GM21367 (cell line): ENCODE measurements at regions not wholly inside any gene's neighbourhood (a gene's known extent, or its start where the extent isn't known, plus 50 kb on each side); places are given as distances from the start of the nearest gene placed in this dataset.

Experiments
- ATAC-seq: cut with Tn5 transposase; IDR thresholded peaks from one replicate; pipeline ENCODE4 v1.9.1; 2021; ENCODE audit not compliant: unreplicated experiment

DNA sequence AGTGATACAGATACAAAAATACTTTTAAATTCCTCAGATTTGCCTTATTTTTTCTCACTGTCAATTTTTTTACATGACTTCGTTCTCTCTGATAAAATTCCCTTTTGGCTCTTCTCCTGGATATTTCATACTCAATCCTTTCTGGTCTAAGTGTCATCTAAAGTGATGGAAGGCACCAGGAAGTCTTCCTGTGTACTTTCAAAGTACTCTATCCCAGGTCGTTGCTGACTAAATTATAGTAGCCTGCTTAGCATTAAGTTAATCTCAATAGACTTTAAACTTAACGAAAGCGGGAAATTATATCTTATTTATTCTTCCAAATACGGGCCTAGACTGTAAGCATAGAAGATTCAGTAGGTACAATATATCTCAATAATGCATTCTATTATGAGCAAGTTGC, 67.8 kb downstream of the CASP12 start:
- ATAC-seq: no peak

- no peak for ATAC-seq
These were observed 68.2 kb downstream of the CASP12 start for GRCh38 chr11:104830080-104830479.

DNA sequence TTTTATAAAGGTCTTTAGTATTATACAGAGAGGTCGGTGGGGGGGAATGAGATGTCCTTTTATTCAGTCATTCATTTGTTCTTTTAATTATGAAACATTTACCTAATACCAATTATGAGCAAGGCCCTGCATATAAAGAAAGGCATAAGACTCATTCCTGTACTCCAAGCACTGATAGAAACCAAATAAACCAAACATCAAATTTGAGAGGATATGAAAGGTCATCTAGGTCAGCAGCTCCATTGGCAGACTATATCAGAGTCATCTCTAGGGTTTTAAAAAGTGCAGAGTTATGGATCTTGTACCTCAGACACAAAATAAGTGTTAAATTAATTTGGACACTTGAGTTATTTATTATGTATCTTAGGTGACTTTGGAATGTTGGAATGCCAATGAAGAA, 71.5 kb downstream of the CASP12 start:
- ATAC-seq: no peak

GRCh38 chr11:104823657-104824056, 74.6 kb downstream of the CASP12 start:
- ATAC-seq: no peak

DNA sequence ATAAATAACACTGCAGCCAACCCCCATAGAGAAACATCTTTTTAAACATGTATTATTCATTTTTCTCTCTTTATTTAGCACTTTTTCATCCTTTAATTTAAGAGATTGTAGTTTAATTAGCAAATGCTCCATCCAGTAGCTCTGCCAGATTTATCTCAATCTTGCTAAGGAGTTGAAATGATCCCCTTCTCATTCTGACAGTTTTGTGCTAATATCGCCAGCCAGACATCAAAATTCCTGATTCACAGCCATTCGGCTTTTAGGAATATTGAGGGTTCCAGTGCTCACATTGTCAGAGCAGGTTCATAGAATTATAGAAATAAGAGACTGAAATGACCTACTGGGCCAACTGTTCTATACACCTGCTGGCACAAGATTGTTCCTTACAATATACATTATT, 77.8 kb downstream of the CASP12 start:
- no peak for ATAC-seq

GRCh38 chr11:104819603-104820002, 78.7 kb downstream of the CASP12 start:
- ATAC-seq: no peak

DNA sequence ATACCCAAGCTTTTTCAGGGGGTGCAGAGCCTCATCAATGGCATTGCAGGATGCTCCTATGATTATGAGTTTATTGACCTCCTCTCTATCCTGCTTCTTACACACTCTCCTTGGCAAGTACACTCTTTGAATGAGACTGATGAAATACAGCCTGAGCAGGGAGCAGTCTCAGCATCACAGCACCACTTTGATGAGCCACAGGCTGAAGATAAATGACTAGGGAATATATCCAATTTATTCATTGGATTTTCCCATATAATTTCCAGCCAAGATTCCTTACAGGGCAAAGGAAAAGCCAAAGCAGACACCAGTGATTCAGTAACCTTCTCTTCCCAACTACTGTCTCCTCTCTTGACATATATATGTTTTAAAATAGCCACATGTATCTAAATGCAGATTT, 79.2 kb downstream of the CASP12 start:
- ATAC-seq: no peak

DNA sequence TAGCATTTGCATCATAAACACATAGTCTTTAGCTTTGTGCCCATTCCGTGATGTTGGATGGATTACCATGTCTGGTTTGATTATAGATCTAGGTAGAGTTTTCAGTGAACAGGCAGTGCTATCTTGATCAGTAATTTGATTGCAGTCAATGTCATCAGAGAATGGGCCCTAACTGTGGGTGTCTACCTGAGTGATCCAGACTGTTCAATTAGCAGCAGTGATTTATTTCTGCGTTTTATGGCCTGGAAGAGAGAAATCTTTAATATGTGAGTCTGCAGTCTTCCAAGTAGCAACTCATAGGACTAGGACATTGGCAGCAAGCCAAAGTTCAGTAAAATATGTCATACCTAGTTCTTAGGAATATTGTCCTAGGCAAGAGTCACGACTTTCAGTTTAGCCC, 80.3 kb downstream of the CASP12 start:
- no peak for ATAC-seq

GRCh38 chr11:104813532-104813931, 84.7 kb downstream of the CASP12 start:
- ATAC-seq: no peak

- no peak for ATAC-seq
These were observed 86.0 kb downstream of the CASP12 start for GRCh38 chr11:104812103-104812788.

DNA sequence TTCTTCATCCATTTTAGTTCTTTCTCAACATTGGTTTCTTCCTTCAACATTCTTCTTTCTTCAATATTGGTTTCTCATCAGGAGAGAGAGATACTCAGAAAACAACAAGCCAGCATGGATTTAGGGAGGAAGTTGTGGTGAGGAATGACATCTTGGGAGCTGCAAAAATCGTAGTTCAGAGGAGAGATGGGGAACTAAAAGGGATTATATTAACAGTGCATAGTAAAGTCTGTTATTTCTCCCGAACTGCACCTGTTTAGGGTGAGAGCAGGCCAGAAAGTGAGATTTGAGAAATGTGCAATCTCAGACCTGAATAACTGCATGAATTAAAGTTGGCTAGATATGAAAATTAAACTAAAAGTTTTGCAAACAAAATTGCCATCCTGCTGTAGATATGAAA, 94.5 kb downstream of the CASP12 start:
- no peak for ATAC-seq

- ATAC-seq: peak; percentile 95
These were observed 99.0 kb downstream of the CASP12 start for GRCh38 chr11:104799251-104799650.

GRCh38 chr11:104798789-104799188, 99.5 kb downstream of the CASP12 start:
- peak; percentile 51 for ATAC-seq

GRCh38 chr11:104796301-104796700, 102.0 kb downstream of the CASP12 start:
- no peak for ATAC-seq

DNA sequence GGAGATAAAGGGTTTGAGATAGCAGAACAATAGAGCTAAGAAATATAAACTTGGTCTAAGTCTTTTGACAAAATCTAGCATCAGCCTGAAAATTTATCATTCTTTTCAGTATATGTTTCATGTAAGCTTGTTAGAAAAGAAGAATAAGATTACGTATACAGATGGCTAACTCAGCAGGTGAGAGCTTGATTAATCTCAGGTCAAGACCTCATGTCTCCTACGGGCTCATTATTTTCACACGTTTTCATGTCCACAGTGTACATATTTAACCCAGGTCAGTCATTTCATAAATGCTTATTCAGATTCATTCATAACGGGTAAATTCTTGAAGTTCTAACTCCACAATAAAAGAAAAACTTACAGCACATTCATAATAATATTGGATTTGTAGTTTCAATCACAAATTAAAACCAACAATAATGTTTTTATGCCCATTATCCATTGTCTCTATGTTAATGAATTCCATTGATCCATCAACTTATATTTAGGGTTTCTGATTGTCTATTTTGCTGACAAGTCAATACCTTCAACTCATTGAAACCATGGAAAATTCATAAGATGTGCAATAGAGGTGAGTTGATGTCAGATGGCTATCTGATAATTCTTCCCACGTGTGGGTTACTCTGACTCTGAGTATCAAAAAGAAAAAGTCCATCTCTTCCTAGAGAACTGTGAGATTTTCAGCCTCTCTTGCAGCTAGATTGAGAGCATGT, 102.6 kb downstream of the CASP12 start:
- ATAC-seq: no peak

DNA sequence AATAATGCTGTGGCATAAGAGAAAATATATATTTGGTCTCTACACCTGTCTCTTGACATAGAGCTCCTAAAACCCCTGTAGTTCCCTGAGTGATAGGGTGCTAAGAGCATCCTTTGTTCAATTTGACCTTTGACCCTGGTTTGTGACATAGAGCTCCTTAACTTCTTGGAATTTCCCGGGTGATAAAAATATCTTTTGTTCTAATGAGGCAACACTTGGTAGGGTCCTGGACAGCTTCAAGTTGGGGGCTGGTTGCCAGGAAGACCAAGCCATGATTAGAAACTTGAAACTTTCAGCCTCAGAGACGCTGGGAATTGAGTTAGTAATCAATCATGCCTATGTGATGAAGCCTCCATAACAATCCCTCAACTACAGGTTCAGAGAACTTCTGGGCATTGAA, 105.4 kb downstream of the CASP12 start:
- ATAC-seq: no peak

DNA sequence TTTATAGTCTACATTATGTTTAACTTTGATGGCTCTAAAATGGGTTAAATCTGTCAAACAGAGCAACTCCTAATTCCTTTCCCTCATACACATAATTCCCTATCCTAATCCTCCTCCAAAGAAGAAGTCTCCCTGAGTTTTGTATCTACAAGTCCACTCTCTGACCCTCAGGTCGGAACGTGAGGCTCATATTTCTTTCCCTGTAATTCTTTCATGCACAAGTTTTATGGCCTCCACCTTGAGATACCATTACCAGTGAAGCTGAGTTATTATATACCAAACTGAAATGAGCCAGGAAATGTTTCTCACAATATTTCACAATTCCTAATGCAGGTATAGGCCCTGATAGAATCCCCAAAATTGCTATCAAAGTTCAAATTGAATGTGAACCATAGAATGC, 106.4 kb downstream of the CASP12 start:
- ATAC-seq: no peak

GRCh38 chr11:104784684-104785460, 113.4 kb downstream of the CASP12 start:
- no peak for ATAC-seq

GRCh38 chr11:104783241-104783640, 115.0 kb downstream of the CASP12 start:
- ATAC-seq: no peak

- no peak for ATAC-seq
These were observed 115.9 kb downstream of the CASP12 start for GRCh38 chr11:104782377-104782754.

DNA sequence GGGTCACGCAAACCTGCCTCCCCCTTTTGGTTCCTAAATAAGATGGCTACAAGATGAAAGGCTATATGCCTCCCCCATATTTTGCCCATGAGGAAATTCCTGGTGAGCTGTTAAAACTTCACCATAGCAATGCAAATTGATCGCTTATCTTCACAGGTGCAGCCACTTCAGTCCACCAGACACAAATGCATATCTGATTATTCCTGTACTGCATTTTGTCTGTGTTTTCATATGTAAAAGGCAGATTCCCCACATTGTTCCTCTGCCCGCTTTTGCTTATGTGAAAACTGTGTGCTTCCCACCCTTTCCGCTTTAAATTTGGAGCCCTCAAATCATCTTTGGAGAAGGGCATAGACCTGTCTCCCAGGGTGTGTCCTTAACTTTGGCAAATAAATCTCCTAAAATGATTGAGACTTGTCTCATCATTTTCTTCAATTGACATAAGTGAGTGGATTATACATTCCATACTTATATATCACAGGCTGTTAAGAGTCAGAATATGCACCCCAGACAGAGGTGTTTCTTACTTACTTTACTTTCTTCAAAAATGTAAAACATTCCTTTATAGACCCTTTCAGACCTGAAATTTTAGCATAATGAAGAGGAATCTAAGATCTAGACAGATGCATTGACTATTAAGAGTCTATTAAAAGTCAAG, 116.4 kb downstream of the CASP12 start:
- ATAC-seq: no peak

GRCh38 chr11:104781037-104781436, 117.2 kb downstream of the CASP12 start:
- no peak for ATAC-seq
